ENCODE measurements at regions not wholly inside any gene's neighbourhood (a gene's known extent, or its start where the extent isn't known, plus 50 kb on each side); places are given as distances from the start of the nearest gene placed in this dataset.
A peak's percentile ranks its signal among the peaks of the same experiment; 100 is the strongest.

GRCh38 chr2:8407332-8407731 is 274.5 kb upstream of the ID2 start:
- no peak for DNase-seq

DNA sequence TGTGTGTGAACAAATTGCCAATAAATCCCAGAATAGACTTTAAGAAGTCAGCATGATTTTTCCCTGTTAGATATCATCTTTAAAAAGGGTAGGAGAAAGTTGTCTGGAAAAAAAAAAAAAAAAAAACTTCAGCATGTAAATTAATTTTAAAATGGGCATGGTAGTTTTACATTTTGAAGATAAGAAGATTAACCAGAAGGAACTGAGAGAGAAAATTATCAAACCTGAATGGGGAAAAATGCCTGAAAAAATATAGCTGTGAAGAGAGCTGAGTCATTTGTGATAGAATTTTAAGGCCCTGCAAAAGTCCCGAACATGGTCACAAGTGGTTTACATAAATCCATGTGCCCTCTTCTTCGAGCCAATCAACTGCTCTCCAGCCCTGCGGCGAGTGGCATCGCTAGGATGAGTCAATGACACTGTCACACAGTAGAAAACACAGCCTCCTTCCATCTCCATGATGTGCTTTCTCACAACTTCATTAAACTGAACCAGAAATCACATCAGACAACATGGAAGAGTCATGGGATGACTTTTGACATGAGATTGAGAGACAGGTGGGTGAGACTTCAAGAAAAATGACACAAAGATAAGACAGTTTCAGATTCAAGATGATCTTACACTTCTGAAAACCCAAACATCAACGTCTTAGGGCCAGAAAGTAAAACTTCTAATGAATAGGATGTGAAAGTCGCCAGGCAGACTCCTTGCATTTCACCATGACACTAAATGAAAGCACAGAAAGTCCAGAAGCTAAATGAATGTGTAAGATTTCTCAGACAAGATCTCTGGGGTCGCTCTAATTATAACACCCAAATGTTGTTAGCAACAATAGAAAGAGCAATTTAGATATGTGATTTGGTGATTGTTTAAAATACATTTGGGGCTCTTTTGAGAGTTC is 273.0 kb upstream of the ID2 start:
- DNase-seq, result no peak

- DNase-seq, result no peak
These were observed 272.2 kb upstream of the ID2 start for GRCh38 chr2:8409461-8410260.

DNA sequence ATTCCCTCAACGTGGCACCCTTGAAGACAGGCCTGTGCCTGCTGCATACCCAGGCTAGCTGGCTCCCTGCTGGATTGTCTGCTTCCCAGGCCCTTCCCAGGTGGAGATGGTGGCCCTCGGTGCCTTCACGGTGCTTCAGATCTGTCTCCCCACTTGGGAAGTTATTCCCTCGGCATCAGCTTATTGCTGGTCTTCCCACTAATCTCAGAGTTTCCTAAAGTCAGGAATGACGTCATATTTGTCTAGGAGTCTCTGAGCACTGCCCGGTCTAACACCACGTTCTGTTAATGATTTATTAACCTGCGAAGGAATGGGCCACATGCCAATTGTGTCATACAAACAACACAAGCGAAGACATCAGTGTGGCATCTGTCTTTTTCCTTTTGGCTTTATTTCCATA is 269.8 kb upstream of the ID2 start:
- DNase-seq, result no peak

DNA sequence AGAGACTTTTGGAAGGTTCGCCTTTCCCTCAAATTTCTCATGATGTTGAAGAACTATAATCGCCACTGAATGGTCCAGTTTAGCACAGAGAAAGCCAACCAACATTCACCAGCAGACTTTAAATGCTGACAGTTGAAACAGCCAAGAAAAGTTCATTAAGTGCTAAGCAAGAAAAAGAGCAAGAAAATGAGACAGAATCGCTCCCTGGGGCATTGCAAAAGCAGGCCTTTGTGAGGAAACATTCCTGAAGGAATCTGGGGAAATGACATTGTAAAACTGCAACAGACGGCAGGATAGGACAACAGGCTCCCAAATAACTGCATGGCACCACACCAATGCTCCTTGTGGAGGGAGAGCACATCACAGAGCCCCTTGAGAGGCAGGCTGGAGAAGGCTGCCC is 269.3 kb upstream of the ID2 start:
- no peak for DNase-seq

DNA sequence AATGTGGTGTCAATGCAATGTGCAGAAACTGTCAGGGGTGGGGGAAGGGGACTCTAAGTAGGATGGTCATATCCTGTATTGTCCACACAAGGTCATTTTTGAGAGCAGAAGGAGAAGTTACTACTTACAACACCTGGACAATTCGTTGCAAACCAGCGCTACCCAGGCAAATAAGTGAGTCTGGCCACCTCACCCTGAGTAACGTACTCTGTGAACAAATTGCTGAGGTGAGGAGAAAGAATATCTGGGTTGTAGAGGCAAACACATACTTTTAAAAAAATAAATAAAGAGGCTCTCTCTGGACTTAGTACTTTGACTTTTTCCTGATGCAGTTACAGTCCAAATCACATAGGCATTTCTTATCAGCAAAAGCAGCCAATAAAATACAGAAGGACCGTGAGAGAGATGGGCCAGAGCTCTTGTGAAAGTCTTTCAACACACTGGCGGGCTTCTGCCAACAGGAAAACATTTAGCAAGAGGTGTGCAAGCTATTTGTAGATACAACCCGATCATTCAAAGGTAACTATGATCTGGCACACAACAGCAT is 268.2 kb upstream of the ID2 start:
- DNase-seq, result no peak

DNA sequence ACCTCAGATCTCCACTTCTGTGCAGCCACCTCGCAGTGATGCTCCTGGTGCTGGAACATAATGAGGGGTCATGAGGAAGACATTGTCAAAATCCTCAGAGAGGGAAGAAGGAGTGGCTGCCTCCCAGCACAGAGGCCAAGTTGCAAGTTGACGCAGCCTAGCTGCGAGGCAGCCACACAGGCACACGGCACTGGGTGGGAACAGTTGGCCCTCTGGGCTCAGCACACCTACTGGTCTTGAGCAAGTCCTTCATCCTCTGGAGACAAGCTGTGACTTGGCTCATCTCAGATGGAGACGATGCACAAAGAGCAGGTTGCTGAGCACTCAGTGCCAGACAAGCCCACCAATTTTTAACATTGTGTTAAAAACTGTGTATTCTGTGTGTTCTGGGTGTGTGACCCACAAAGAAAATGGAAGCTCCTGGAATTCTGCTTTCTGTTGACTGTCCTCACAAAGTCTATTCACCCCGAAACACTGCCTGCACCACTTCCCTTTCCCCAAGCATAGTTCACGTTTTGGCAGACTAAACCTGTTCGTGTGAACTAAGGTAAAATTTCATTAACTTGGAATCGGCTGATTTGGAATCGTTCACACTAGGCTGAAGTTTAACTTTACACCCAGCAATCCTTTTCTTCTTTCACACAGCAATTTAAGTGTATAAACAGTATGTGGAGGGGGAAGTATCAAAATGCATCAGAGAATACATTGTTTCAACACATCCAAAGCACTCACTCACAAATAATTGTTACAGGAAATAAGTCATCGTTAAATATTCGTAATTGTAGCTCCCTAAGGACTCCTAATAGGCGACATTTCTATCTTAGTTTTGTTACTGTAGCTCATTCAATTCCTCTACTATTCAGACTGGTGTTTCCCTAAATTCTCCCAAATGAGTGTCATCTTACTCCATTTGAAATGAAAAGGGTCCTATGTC is 266.6 kb upstream of the ID2 start:
- DNase-seq, result peak; percentile 27

GRCh38 chr2:8416001-8416571 is 265.8 kb upstream of the ID2 start:
- DNase-seq, result no peak

DNA sequence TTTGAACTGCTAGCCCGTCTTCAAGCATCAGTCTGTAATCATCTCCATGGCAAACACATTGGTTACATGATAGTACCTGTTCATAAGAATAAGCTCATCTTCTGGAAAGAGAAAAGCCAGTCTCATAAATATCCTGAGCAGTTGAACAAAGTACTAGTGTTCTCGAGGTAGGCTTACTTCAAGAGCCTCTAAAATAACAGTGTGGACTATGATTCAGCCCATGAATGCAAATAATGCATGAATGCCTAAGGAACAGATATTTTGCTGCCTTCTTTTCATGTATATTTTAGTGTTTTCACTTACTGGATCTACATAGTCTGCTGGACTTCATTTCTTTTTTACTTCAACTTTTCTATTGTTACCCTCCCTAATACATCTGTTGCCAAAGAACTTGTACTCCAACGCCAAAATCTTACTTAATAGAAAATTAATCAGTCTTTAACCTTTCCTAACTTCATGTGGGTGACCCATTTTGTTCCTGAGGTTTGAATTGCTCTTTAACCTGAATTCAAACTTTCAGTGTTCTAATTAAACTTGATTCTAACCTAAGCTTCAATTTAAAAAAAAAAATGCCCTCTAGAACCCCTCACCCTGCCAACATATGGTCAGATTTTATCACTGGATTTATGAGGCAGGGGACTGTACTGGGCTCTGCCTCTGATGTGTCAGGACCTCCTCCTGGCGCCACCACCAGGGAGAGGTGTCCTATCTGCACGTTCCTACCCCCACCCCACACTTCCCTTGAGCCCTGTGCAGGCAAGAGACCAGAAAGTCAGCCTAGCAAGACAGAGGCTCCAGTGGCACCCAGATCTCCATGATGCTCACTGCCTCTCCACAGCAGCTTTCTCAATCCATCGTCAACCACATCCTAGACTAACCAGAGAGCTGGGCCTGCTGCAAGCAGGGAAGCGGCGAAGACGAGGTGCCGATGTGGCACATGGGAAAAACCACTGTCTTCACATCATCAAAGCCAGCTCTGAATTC is 264.7 kb upstream of the ID2 start:
- no peak for DNase-seq

DNA sequence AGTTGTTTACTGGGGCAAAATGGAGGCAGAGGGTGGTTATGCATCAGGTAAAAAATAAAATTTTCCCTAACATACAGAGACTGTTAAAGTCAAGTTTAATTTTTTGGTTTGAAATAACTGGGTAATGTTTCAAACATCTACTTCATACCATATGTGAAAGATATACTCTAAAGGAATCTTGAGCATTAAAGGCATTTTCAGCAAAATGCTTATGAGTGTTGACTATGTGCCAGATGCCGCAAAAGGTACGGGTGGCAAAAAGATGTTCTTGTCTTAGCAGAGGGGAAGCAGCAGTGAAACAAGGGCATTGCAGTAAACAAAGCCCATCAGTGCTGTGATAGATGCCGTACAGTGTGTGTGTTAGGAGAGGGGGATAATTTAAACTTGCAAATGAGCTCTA is 263.1 kb upstream of the ID2 start:
- DNase-seq, result no peak

DNA sequence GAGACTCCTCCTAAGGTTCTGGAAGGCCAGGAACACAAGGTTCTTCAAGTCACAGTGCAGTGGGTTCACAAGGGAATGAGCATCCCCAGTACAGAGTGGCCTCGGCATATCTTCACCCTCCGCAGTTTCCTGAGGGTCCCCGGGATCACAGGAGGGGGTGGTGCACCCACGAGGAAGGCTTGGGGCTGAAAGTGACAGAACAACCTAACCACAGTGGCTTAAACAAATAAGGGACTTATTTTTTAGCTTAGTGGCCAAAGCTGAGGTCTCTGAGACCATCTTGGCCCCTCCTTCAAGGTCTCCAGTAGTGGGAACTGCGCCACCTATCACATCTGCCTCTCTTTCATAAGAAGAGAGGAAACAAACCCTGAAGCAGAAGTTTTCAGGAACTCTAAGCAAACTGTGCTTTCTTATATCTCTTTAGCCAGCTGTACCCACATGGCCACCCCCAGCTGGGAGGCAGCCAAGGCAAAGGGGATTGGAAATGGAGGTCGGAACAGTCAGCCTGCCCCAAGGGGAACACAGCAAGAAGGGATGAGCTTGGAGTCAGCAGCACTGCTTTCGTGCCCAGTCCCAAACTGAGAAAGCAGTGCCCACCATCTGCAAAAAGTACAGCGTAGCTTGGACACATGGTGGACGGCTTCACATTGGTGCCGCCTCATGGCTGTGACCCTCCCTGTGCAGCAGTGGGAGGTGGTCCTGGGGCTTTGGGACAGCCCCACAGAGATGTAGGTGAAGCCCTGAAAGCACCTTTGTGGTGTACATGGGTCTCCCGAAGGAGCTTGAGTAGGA is 260.0 kb upstream of the ID2 start:
- DNase-seq, result no peak

GRCh38 chr2:8422450-8422800 is 259.4 kb upstream of the ID2 start:
- DNase-seq, result no peak

- no peak for DNase-seq
These were observed 256.6 kb upstream of the ID2 start for GRCh38 chr2:8424997-8425900.

GRCh38 chr2:8426550-8426949 is 255.3 kb upstream of the ID2 start:
- DNase-seq, result no peak

GRCh38 chr2:8427211-8427610 is 254.6 kb upstream of the ID2 start:
- DNase-seq, result no peak

DNA sequence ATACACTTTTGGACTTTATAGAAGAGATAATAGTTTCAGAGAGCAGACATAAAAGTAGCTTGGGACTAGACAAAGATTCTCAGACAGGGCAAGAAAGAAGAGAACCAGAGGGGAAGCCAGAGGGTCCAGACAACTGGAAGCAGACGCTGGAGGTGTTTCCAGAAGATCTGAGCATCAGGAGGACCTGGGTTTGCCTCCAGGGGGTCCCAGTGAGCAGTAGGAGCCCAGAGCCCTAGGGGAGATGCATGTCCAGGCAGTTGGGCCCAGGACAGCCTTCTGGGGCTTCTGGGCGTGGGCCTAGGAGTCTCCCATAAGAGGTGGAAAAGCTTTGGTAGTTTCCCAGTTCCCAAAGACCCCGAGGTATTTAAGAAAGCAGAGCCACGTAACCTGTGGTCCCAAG is 251.2 kb upstream of the ID2 start:
- no peak for DNase-seq

DNA sequence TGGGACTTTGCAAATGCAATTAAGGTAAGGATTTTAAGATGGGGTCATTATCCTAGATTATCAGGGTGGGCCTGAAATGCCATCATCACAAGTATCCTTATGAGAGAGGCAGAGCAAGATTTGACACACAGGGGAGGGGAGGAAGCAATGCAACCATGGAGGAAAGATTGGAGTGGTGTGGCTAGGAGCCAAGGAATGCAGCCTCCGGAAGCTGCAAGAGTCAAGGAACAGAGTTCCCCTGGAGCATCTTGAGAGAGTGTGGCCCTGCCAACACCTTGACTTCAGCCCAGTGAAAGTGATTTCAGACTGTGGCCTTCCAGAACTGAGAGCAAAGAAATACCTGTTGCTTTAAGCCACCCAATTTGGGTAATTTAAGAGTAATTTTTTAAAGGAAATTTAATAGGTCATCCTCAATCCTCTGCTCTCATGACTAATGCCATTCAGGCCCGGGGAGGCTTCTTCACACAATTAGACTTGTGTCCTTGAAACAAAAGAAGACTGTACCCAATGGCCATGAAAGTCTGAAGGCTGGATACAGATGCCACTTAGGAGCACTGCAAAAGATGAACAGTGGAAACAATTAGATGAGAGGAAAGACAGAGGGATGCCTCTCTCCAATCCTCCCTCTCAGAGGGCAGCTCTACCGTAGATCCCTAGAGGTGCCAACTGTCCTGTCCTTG is 250.3 kb upstream of the ID2 start:
- DNase-seq, result no peak

DNA sequence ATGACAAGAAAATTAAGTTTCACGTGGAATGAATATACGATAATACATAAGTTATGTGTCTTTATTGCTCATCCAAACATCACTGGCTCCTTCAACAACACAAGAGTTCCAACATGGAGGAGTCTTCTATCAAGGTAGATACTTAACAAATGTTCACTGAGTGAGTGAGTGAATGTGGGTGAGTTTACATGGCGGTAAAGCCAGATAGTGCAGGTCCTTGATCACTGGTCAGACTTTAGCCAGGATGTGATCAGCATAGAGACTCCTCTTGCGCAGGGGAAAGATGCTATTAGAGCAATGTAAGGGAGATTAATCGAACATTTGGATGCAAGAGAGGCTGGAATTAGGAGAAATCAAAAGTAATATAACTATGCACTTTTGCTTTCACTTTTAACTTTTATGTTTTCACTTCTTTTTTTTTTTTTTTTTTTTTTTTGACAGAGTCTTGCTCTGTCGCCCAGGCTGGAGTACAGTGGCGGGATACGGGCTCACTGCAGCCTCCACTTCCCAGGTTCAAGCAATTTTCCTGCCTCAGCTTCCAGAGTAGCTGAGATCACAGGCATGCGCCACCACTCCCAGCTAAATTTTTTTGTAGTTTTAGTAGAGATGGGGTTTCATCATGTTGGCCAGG is 249.0 kb upstream of the ID2 start:
- DNase-seq, result no peak

Measured in NCI-H1436 (cell line).